ENCODE measurements at regions not wholly inside any gene's neighbourhood (a gene's known extent, or its start where the extent isn't known, plus 50 kb on each side); places are given as distances from the start of the nearest gene placed in this dataset.

- H3K4me3 ChIP-seq, result no peak overlapping the region
- 90 to 94% methylated on average over 3 of the region's 3 CpGs for WGBS, 2 donors
- no peak for TF ChIP-seq CTCF (IDR thresholded peaks at IDR 0.05)
- no peak for TF ChIP-seq POLR2A (IDR thresholded peaks at IDR 0.05)
- no peak overlapping the region for H3K27ac ChIP-seq
- intact Hi-C loops (cut with DNase I), result no loop called here
- H3K27me3 ChIP-seq, result no peaks in the 10 kb centered on the region
- ATAC-seq (no peak), DNase-seq (no peak)
- no peaks in the 10 kb centered on the region for H3K9me3 ChIP-seq
- no peaks in the 10 kb centered on the region for H3K4me1 ChIP-seq
- no peaks in the 10 kb centered on the region for H3K36me3 ChIP-seq (replicated peaks in 1 of 2; ENCODE audit: insufficient read depth in 1 of 2, low read depth in 2 of 2)
Measured at GRCh38 chr14:89566644-89567415, 149.8 kb upstream of the FOXN3 start.

GRCh38 chr14:89566180-89566579 lies 149.1 kb upstream of the FOXN3 start:
- no peaks in the 10 kb centered on the region for H3K27me3 ChIP-seq
- no peak overlapping the region for H3K27ac ChIP-seq
- DNase-seq, result no peak
- H3K9me3 ChIP-seq, result no peaks in the 10 kb centered on the region
- TF ChIP-seq CTCF (IDR thresholded peaks at IDR 0.05) (no peak), POLR2A (IDR thresholded peaks at IDR 0.05) (no peak)
- H3K4me3 ChIP-seq, result no peak overlapping the region
- 75 to 77% methylated on average over 5 of the region's 5 CpGs for WGBS, 2 donors
- no peak for ATAC-seq
- H3K36me3 ChIP-seq (replicated peaks in 1 of 2; ENCODE audit: insufficient read depth in 1 of 2, low read depth in 2 of 2), result no peaks in the 10 kb centered on the region
- no peaks in the 10 kb centered on the region for H3K4me1 ChIP-seq
- intact Hi-C loops (cut with DNase I), result no loop called here

DNA sequence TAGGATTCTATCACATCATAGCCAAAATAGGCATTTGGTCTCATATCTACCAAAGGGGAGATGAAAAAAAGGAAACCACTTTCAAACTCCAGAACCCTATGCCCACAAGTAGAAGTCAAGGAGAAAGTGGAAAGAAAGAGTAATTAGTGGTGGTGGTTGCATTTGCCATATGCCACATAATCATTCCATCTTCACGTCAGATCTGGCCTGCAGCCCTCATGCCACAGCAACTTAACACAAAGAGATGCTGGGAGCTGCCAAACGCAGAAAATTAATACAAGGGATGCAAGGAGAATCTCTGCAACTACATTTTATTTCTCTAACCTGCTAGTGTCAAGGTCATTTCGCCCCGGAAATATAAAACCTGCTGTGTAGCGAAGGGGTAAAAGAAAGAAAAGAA lies 148.6 kb upstream of the FOXN3 start:
- Histone ChIP-seq H3K36me3 (replicated peaks in 1 of 2; ENCODE audit: insufficient read depth in 1 of 2, low read depth in 2 of 2) (no peaks in the 10 kb centered on the region), H3K27me3 (no peaks in the 10 kb centered on the region), H3K4me1 (no peaks in the 10 kb centered on the region), H3K9me3 (no peaks in the 10 kb centered on the region), H3K4me3 (no peak overlapping the region), H3K27ac (no peak overlapping the region)
- intact Hi-C loops (cut with DNase I), result no loop called here
- 82 to 91% methylated on average over 5 of the region's 5 CpGs for whole genome bisulfite sequencing, 2 donors
- DNase-seq (no peak), ATAC-seq (no peak)
- TF ChIP-seq CTCF (IDR thresholded peaks at IDR 0.05), result no peak
- no peak for TF ChIP-seq POLR2A (IDR thresholded peaks at IDR 0.05)

- intact Hi-C loops (cut with DNase I), result no loop called here
- Histone ChIP-seq H3K4me1 (no peaks in the 10 kb centered on the region), H3K27me3 (no peaks in the 10 kb centered on the region), H3K9me3 (no peaks in the 10 kb centered on the region), H3K27ac (no peak overlapping the region), H3K4me3 (no peak overlapping the region), H3K36me3 (replicated peaks in 1 of 2; ENCODE audit: insufficient read depth in 1 of 2, low read depth in 2 of 2) (no peaks in the 10 kb centered on the region)
- 97 to 100% methylated on average over 3 to 5 of the region's 5 CpGs for WGBS, 2 donors
- TF ChIP-seq POLR2A (IDR thresholded peaks at IDR 0.05) (no peak), CTCF (IDR thresholded peaks at IDR 0.05) (no peak)
- ATAC-seq, result no peak
- DNase-seq, result peak in 1 of 4 donors; percentile 15
Measured at GRCh38 chr14:89564989-89565388, 148.0 kb upstream of the FOXN3 start.

Data from body of pancreas (tissue), 4 donors.